ENCODE measurements at regions not wholly inside any gene's neighbourhood (a gene's known extent, or its start where the extent isn't known, plus 50 kb on each side); places are given as distances from the start of the nearest gene placed in this dataset.

GRCh38 chr4:14864365-14865030, 137.8 kb upstream of the CPEB2 start:
- Histone ChIP-seq H3K4me3 (no peak overlapping the region), H3K27ac (no peak overlapping the region)
- no peak for DNase-seq (ENCODE audit: low spot score)
- TF ChIP-seq CTCF (IDR thresholded peaks at IDR 0.05) = no peak

GRCh38 chr4:14865031-14865366, 137.3 kb upstream of the CPEB2 start:
- Histone ChIP-seq H3K27ac (no peak overlapping the region), H3K4me3 (no peak overlapping the region)
- DNase-seq (ENCODE audit: low spot score) = no peak
- no peak for TF ChIP-seq CTCF (IDR thresholded peaks at IDR 0.05)

GRCh38 chr4:14865804-14866203, 136.5 kb upstream of the CPEB2 start:
- no peak for DNase-seq (ENCODE audit: low spot score)
- no peak overlapping the region for H3K4me3 ChIP-seq
- TF ChIP-seq CTCF (IDR thresholded peaks at IDR 0.05) = no peak
- H3K27ac ChIP-seq = no peak overlapping the region

- H3K4me3 ChIP-seq = no peak overlapping the region
- H3K27ac ChIP-seq = no peak overlapping the region
- no peak for TF ChIP-seq CTCF (IDR thresholded peaks at IDR 0.05)
- no peak for DNase-seq (ENCODE audit: low spot score)
Observed at GRCh38 chr4:14867847-14868246, 134.4 kb upstream of the CPEB2 start.

- TF ChIP-seq CTCF (IDR thresholded peaks at IDR 0.05) = no peak
- Histone ChIP-seq H3K4me3 (no peak overlapping the region), H3K27ac (no peak overlapping the region)
- DNase-seq (ENCODE audit: low spot score) = no peak
Observed at GRCh38 chr4:14868426-14869395, 133.6 kb upstream of the CPEB2 start.

- Histone ChIP-seq H3K4me3 (no peak overlapping the region), H3K27ac (no peak overlapping the region)
- no peak for DNase-seq (ENCODE audit: low spot score)
- TF ChIP-seq CTCF (IDR thresholded peaks at IDR 0.05) = no peak
Observed at GRCh38 chr4:14871676-14872430, 130.4 kb upstream of the CPEB2 start.

All from coronary artery (tissue), 2 donors.